ENCODE measurements at regions not wholly inside any gene's neighbourhood (a gene's known extent, or its start where the extent isn't known, plus 50 kb on each side); places are given as distances from the start of the nearest gene placed in this dataset.

DNA sequence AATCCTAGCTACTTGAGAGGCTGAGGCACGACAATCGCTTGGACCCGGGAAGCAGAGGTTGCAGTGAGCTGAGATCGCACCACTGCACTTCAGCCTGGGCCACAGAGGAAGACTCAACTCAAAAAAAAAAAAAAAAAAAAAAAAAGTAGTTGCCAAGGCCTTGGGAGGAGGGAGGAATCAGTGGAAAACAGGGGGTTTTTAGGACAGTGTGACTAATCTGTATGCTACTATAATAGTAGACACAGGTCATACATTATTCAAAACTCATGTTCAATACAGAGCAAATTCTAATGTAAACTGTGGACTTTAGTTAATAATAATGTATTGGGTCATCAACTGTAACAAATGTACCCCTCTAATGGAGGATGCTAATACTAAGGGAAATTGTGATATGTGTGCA is 51.7 kb upstream of the CTPS1 start:
- no peak for ATAC-seq
- Histone ChIP-seq H3K4me1 (ENCODE audit: control insufficient read depth, insufficient read depth, low read length) (peaks cover 2% of the 10 kb centered on the region), H3K27ac (ENCODE audit: low read length) (no peak overlapping the region), H3K9me3 (ENCODE audit: control insufficient read depth, low read length) (no peaks in the 10 kb centered on the region), H3K27me3 (ENCODE audit: control insufficient read depth, insufficient read depth) (no peaks in the 10 kb centered on the region), H3K4me3 (ENCODE audit: low read length) (no peak overlapping the region)
- DNase-seq = no peak
- WGBS = 92% methylated on average over 4 of the region's 4 CpGs
- intact Hi-C loops (cut with DNase I) = no loop called here

DNA sequence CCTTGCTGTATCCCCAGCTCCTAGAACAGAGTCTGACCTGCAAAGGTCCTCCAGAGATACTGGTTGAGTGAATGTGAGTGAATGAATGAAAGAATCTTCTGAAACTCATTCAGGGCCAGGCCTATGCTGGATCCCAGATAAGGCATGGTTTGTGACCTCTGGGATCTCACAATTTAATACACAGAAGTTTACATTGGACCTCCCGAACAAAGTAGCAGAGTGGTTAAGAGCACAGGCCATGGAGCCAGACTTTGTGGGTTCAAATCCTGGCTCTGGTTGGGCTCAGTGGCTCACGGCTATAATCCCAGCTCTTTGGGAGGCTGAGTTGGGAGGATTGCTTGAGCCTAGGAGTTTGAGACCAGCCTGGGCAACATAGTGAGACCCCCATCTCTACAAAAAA is 50.8 kb upstream of the CTPS1 start:
- H3K27ac ChIP-seq (ENCODE audit: low read length) = no peak overlapping the region
- DNase-seq (no peak), ATAC-seq (no peak)
- H3K9me3 ChIP-seq (ENCODE audit: control insufficient read depth, low read length) = no peaks in the 10 kb centered on the region
- intact Hi-C loops (cut with DNase I) = no loop called here
- peaks cover 2% of the 10 kb centered on the region for H3K4me1 ChIP-seq (ENCODE audit: control insufficient read depth, insufficient read depth, low read length)
- WGBS = 95% methylated on average over 2 of the region's 2 CpGs
- H3K27me3 ChIP-seq (ENCODE audit: control insufficient read depth, insufficient read depth) = no peaks in the 10 kb centered on the region
- no peak overlapping the region for H3K4me3 ChIP-seq (ENCODE audit: low read length)

DNA sequence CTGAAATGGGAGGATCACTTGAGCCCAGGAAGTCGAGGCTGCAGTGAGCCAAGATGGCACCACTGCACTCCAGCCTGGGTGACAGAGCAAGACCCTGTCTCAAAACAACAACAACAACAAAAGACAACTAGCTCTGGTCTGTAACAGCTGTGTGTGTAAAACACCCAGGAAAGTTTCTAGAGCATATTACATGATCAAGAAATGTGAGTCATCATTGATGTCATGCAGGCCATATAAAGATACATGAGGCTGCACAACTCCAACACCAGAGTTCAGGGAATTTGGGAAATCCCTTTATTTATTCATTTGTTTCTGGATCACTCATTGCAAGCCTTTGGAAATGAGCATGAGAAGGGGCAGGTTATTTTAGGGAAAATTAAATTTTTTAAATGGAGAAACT is 50.3 kb upstream of the CTPS1 start:
- 98% methylated on average over 1 of the region's 1 CpG for WGBS
- no peak for ATAC-seq
- Histone ChIP-seq H3K27me3 (ENCODE audit: control insufficient read depth, insufficient read depth) (no peaks in the 10 kb centered on the region), H3K4me3 (ENCODE audit: low read length) (no peak overlapping the region), H3K9me3 (ENCODE audit: control insufficient read depth, low read length) (no peaks in the 10 kb centered on the region), H3K4me1 (ENCODE audit: control insufficient read depth, insufficient read depth, low read length) (peaks cover 2% of the 10 kb centered on the region), H3K27ac (ENCODE audit: low read length) (no peak overlapping the region)
- no peak for DNase-seq
- intact Hi-C loops (cut with DNase I) = no loop called here
